ENCODE measurements at regions not wholly inside any gene's neighbourhood (a gene's known extent, or its start where the extent isn't known, plus 50 kb on each side); places are given as distances from the start of the nearest gene placed in this dataset.

GRCh38 chr7:97381815-97382554 lies 264.5 kb downstream of the SDHAF3 start:
- TF ChIP-seq POLR2A (IDR thresholded peaks at IDR 0.05; ENCODE audit: insufficient read depth in 1 of 2, low read depth in 2 of 2, low read length in 2 of 2) (no peak), CERS6 (CRISPR knock-in tag; IDR thresholded peaks at IDR 0.05) (no peak), ZNF446 (CRISPR knock-in tag; IDR thresholded peaks at IDR 0.05) (no peak), ZNF460 (CRISPR knock-in tag; IDR thresholded peaks at IDR 0.05; ENCODE audit: borderline replicate concordance) (no peak), TCF7L2 (IDR thresholded peaks at IDR 0.05; ENCODE audit: low read depth, low read length) (no peak), NBN (conservative IDR thresholded peaks at IDR 0.05) (no peak), FOXJ3 (CRISPR knock-in tag; IDR thresholded peaks at IDR 0.05; ENCODE audit: borderline replicate concordance) (no peak), RNF2 (conservative IDR thresholded peaks at IDR 0.05; ENCODE audit: low read depth) (no peak), PBX2 (CRISPR knock-in tag; IDR thresholded peaks at IDR 0.05) (no peak), NFIC (IDR thresholded peaks at IDR 0.05; ENCODE audit: low read length) (no peak), JUND (CRISPR knock-in tag; IDR thresholded peaks at IDR 0.05) (no peak), ZNF7 (CRISPR knock-in tag; IDR thresholded peaks at IDR 0.05) (no peak)
- TF ChIP-seq, protein P1, sequence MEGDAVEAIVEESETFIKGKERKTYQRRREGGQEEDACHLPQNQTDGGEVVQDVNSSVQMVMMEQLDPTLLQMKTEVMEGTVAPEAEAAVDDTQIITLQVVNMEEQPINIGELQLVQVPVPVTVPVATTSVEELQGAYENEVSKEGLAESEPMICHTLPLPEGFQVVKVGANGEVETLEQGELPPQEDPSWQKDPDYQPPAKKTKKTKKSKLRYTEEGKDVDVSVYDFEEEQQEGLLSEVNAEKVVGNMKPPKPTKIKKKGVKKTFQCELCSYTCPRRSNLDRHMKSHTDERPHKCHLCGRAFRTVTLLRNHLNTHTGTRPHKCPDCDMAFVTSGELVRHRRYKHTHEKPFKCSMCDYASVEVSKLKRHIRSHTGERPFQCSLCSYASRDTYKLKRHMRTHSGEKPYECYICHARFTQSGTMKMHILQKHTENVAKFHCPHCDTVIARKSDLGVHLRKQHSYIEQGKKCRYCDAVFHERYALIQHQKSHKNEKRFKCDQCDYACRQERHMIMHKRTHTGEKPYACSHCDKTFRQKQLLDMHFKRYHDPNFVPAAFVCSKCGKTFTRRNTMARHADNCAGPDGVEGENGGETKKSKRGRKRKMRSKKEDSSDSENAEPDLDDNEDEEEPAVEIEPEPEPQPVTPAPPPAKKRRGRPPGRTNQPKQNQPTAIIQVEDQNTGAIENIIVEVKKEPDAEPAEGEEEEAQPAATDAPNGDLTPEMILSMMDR (CRISPR knock-in tag; IDR thresholded peaks at IDR 0.05) = no peak

All from HepG2 (cell line).